Upper lobe of right lung (tissue), 1 donor: ENCODE measurements at regions not wholly inside any gene's neighbourhood (a gene's known extent, or its start where the extent isn't known, plus 50 kb on each side); places are given as distances from the start of the nearest gene placed in this dataset.

ENCODE experiments used
- ATAC-seq: fragments of 200-7000 bp; cut with Tn5 transposase; one replicate; pipeline ENCODE4 v1.9.1; 2020; ENCODE audit warnings: mild to moderate bottlenecking, moderate library complexity
- DNase-seq: peaks from one replicate; pipeline ENCODE4 v3.0.0-alpha.2; 2020
- H3K27ac ChIP-seq: fragments of 200-600 bp; one replicate; pipeline ENCODE4 v1.8.0; 2022
- H3K27me3 ChIP-seq: fragments of 200-600 bp; one replicate; pipeline ENCODE4 v1.8.0; 2022; ENCODE audit warnings: mild to moderate bottlenecking
- H3K36me3 ChIP-seq: fragments of 200-600 bp; one replicate; pipeline ENCODE4 v1.8.0; 2022
- H3K4me1 ChIP-seq: fragments of 200-600 bp; one replicate; pipeline ENCODE4 v1.8.0; 2022
- H3K4me3 ChIP-seq: fragments of 200-600 bp; one replicate; pipeline ENCODE4 v1.8.0; 2022; ENCODE audit warnings: mild to moderate bottlenecking
- H3K9me3 ChIP-seq: fragments of 200-600 bp; one replicate; pipeline ENCODE4 v1.8.0; 2022
- intact Hi-C: fragments of 100-400 bp; cut with DNase I; formaldehyde crosslinking; loops from one replicate; pipeline ENCODE4 v1.11.0; 2022
- TF ChIP-seq, protein P1 (sequence below): fragments of 200-600 bp; IDR thresholded peaks from one replicate; pipeline ENCODE4 v1.8.0; 2022; ENCODE audit warnings: antibody characterized with exemption
- donor health status: DM: no; HTN: yes; CAD: no; lungs with severe emphysema.

DNA sequence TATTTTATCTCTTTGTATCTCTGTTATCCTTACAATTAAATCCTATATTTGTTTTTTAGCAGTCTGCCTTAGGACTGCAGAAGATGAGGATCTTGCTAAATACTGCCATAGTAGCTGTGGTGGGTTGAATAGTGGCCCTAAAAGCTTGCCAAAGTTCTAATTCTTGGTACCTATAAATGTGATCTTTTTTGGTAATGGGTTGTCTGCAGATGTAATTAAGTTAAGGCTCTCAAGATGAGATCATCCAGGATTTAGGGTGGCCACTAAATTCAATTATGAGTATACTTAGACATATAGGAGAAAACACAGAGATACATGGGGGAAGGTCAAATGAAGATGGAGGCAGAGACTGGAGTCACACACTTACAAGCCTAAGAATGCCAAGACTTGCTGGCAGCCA is 1753.7 kb downstream of the RPA4 start:
- H3K36me3 ChIP-seq: no peaks in the 10 kb centered on the region
- ATAC-seq: no peak
- TF ChIP-seq, protein P1, sequence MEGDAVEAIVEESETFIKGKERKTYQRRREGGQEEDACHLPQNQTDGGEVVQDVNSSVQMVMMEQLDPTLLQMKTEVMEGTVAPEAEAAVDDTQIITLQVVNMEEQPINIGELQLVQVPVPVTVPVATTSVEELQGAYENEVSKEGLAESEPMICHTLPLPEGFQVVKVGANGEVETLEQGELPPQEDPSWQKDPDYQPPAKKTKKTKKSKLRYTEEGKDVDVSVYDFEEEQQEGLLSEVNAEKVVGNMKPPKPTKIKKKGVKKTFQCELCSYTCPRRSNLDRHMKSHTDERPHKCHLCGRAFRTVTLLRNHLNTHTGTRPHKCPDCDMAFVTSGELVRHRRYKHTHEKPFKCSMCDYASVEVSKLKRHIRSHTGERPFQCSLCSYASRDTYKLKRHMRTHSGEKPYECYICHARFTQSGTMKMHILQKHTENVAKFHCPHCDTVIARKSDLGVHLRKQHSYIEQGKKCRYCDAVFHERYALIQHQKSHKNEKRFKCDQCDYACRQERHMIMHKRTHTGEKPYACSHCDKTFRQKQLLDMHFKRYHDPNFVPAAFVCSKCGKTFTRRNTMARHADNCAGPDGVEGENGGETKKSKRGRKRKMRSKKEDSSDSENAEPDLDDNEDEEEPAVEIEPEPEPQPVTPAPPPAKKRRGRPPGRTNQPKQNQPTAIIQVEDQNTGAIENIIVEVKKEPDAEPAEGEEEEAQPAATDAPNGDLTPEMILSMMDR: no peak

DNA sequence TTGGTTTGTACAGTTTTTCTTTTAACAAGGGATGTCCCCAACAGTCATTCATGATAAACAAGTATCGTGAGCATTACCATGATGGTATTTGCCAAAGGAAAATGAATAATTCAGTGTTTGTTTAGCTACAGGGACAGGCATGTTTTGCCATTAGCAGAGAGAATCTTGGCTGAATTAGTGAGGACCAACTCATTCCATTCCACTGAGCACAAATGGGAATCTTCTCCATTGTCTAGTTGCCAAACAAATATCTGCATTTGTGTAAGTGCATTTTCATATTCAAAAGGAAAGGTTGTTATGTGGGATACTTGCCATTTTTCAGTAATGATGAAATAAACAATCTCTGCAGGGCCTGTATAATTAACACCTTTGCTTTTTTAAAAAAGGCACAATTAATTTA is 1762.6 kb downstream of the RPA4 start:
- Histone ChIP-seq H3K4me3 (no peak overlapping the region), H3K36me3 (no peaks in the 10 kb centered on the region), H3K27me3 (no peaks in the 10 kb centered on the region), H3K27ac (no peak overlapping the region), H3K4me1 (no peaks in the 10 kb centered on the region), H3K9me3 (no peaks in the 10 kb centered on the region)
- ATAC-seq: no peak
- intact Hi-C loops: no loop called here
- DNase-seq: no peak
- TF ChIP-seq, protein P1: no peak

More for the DNA sequence above, 1753.7 kb downstream of the RPA4 start:
- Histone ChIP-seq H3K27me3 (no peaks in the 10 kb centered on the region), H3K4me1 (no peaks in the 10 kb centered on the region), H3K4me3 (no peak overlapping the region), H3K9me3 (no peaks in the 10 kb centered on the region), H3K27ac (no peak overlapping the region)
- intact Hi-C loops: no loop called here
- no peak for DNase-seq

DNA sequence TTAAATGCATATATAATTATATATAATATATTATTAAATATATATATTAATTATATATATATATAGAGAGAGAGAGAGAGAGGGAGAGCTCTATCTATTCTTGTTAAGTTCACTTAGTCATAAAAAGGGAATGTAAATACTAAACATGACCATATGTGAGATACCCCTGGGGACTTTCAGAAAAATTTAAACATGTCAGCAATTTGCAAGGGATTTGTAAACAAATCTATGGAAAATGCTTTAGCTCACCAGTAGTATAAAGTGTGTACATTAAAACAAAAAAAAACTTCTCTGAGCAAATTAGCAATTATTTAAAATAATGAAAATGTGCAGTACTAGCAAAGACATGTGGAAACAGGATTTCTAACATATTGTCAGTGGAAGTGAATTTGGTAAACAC is 1755.5 kb downstream of the PCDH19 start:
- no peak for DNase-seq
- intact Hi-C loops: no loop called here

More for the DNA sequence above, 1755.5 kb downstream of the PCDH19 start:
- Histone ChIP-seq H3K9me3 (no peaks in the 10 kb centered on the region), H3K4me3 (no peak overlapping the region), H3K4me1 (no peaks in the 10 kb centered on the region), H3K27me3 (no peaks in the 10 kb centered on the region), H3K27ac (no peak overlapping the region), H3K36me3 (no peaks in the 10 kb centered on the region)
- TF ChIP-seq, protein P1: no peak
- no peak for ATAC-seq
